ENCODE measurements at regions not wholly inside any gene's neighbourhood (a gene's known extent, or its start where the extent isn't known, plus 50 kb on each side); places are given as distances from the start of the nearest gene placed in this dataset.

GRCh38 chr6:130525408-130525807 is 159.6 kb downstream of the TMEM200A start:
- no peak overlapping the region for H3K4me3 ChIP-seq
- no peak for DNase-seq
- no peaks in the 10 kb centered on the region for H3K9me3 ChIP-seq
- H3K27me3 ChIP-seq, result no peaks in the 10 kb centered on the region
- H3K36me3 ChIP-seq, result no peaks in the 10 kb centered on the region
- intact Hi-C loops (cut with DNase I; ENCODE audit: low total_unique reads), result no loop called here
- TF ChIP-seq CTCF (IDR thresholded peaks at IDR 0.05) (no peak), POLR2A (IDR thresholded peaks at IDR 0.05) (no peak)
- peaks cover 0 to 6% of the 10 kb centered on the region in 2 donors for H3K4me1 ChIP-seq
- H3K27ac ChIP-seq, result peak overlapping the region in 1 of 2 donors; percentile 38

- intact Hi-C loops (cut with DNase I; ENCODE audit: low total_unique reads), result no loop called here
- Histone ChIP-seq H3K4me3 (no peak overlapping the region), H3K27me3 (no peaks in the 10 kb centered on the region), H3K36me3 (no peaks in the 10 kb centered on the region), H3K27ac (peak overlapping the region in 1 of 2 donors; percentile 31), H3K9me3 (no peaks in the 10 kb centered on the region), H3K4me1 (peaks cover 0 to 6% of the 10 kb centered on the region in 2 donors)
- no peak for TF ChIP-seq POLR2A (IDR thresholded peaks at IDR 0.05)
- DNase-seq, result no peak
Measured at GRCh38 chr6:130526466-130526865, 160.6 kb downstream of the TMEM200A start.

- Histone ChIP-seq H3K27me3 (no peaks in the 10 kb centered on the region), H3K4me3 (no peak overlapping the region), H3K27ac (peak overlapping the region in 1 of 2 donors; percentile 31), H3K4me1 (peaks cover 0 to 6% of the 10 kb centered on the region in 2 donors), H3K9me3 (no peaks in the 10 kb centered on the region), H3K36me3 (no peaks in the 10 kb centered on the region)
- intact Hi-C loops (cut with DNase I; ENCODE audit: low total_unique reads), result no loop called here
- DNase-seq, result no peak
- TF ChIP-seq POLR2A (IDR thresholded peaks at IDR 0.05) (no peak), CTCF (IDR thresholded peaks at IDR 0.05) (no peak)
Measured at GRCh38 chr6:130527173-130527572, 161.4 kb downstream of the TMEM200A start.

- DNase-seq, result no peak
- Histone ChIP-seq H3K27me3 (no peaks in the 10 kb centered on the region), H3K4me3 (no peak overlapping the region), H3K4me1 (peaks cover 0 to 6% of the 10 kb centered on the region in 2 donors), H3K9me3 (no peaks in the 10 kb centered on the region), H3K36me3 (no peaks in the 10 kb centered on the region), H3K27ac (no peak overlapping the region)
- intact Hi-C loops (cut with DNase I; ENCODE audit: low total_unique reads), result no loop called here
- TF ChIP-seq POLR2A (IDR thresholded peaks at IDR 0.05) (no peak), CTCF (IDR thresholded peaks at IDR 0.05) (no peak)
Measured at GRCh38 chr6:130529569-130530149, 163.8 kb downstream of the TMEM200A start.

- DNase-seq, result no peak
- TF ChIP-seq CTCF (IDR thresholded peaks at IDR 0.05) (no peak), POLR2A (IDR thresholded peaks at IDR 0.05) (no peak)
- H3K36me3 ChIP-seq, result no peaks in the 10 kb centered on the region
- no peaks in the 10 kb centered on the region for H3K27me3 ChIP-seq
- no peaks in the 10 kb centered on the region for H3K4me1 ChIP-seq
- no peak overlapping the region for H3K27ac ChIP-seq
- H3K4me3 ChIP-seq, result no peak overlapping the region
- intact Hi-C loops (cut with DNase I; ENCODE audit: low total_unique reads), result no loop called here
- H3K9me3 ChIP-seq, result no peaks in the 10 kb centered on the region
Measured at GRCh38 chr6:130534627-130535026, 168.8 kb downstream of the TMEM200A start.

GRCh38 chr6:130535242-130535641 is 169.4 kb downstream of the TMEM200A start:
- no peak for TF ChIP-seq CTCF (IDR thresholded peaks at IDR 0.05)
- TF ChIP-seq POLR2A (IDR thresholded peaks at IDR 0.05), result no peak
- H3K4me1 ChIP-seq, result no peaks in the 10 kb centered on the region
- H3K36me3 ChIP-seq, result no peaks in the 10 kb centered on the region
- no peak for DNase-seq
- intact Hi-C loops (cut with DNase I; ENCODE audit: low total_unique reads), result no loop called here
- H3K9me3 ChIP-seq, result no peaks in the 10 kb centered on the region
- H3K4me3 ChIP-seq, result no peak overlapping the region
- no peaks in the 10 kb centered on the region for H3K27me3 ChIP-seq
- no peak overlapping the region for H3K27ac ChIP-seq

Data from uterus (tissue), 3 donors.